A549 (cell line): ENCODE measurements at regions not wholly inside any gene's neighbourhood (a gene's known extent, or its start where the extent isn't known, plus 50 kb on each side); places are given as distances from the start of the nearest gene placed in this dataset.

ENCODE experiments used
- ATAC-seq, 2 experiments: fragments of 200-7000 bp in 1 of 2; fragments of >200 bp in 1 of 2; cut with Nextera tagmentation in 1 of 2; cut with Tn5 transposase in 1 of 2; 3 replicates each; pipeline versions ENCODE4 v1.8.0 to v1.9.1; 2018 to 2020; ENCODE audit warnings: mild to moderate bottlenecking in 1 of 2, moderate library complexity in 1 of 2
- CTCF ChIA-PET: fragments of 300-600 bp; sonication (Branson Sonifier 250); formaldehyde crosslinking; extraction: SDS; loops from one replicate; lab custom pipeline; 2021; ENCODE audit warnings: antibody characterized with exemption, inconsistent platforms; lab: Yijun Ruan, JAX
- POLR2A ChIA-PET: fragments of 350-600 bp; formaldehyde crosslinking; extraction: SDS; loops from one replicate; lab custom pipeline; 2021; ENCODE audit warnings: antibody characterized with exemption, inconsistent platforms; lab: Yijun Ruan, JAX
- DNase-seq, 2 experiments: peaks; one replicate each; pipeline versions ENCODE4 v3.0.0 to v3.0.0-alpha.2; 2011 to 2016; ENCODE audit warnings: low read depth in 1 of 2, low spot score in 1 of 2
- FAIRE-seq: peaks from 2 replicates; lab custom pipeline; 2011; peaks lifted over from hg19 to GRCh38; lab: Jason Lieb, UNC
- H3K27ac ChIP-seq, 2 experiments: fragments of >200 bp; sonication (Bioruptor Twin); formaldehyde crosslinking; 3 replicates each; pipeline ENCODE4 v1.5.1; 2016 to 2017
- H3K4me1 ChIP-seq: fragments of >200 bp; sonication (Bioruptor Twin); formaldehyde crosslinking; 3 replicates; pipeline ENCODE4 v1.6.1; 2016
- H3K4me2 ChIP-seq: fragments of >200 bp; sonication (Bioruptor Twin); formaldehyde crosslinking; 3 replicates; pipeline ENCODE4 v1.6.1; 2016
- H3K4me3 ChIP-seq: fragments of >200 bp; sonication (Bioruptor Twin); formaldehyde crosslinking; 3 replicates; pipeline ENCODE4 v1.5.1; 2016
- H3K9me3 ChIP-seq: fragments of >200 bp; sonication (Bioruptor Twin); formaldehyde crosslinking; 3 replicates; pipeline ENCODE4 v1.6.1; 2016
- CHD2 ChIP-seq: fragments of 150-350 bp; IDR thresholded peaks from 2 replicates; pipeline ENCODE4 v1.6.1; 2014; ENCODE audit warnings: low read length; ENCODE audit not compliant: partially characterized antibody
- CTCF ChIP-seq: fragments of >200 bp; sonication (Bioruptor Twin); formaldehyde crosslinking; IDR thresholded peaks from 3 replicates; pipeline ENCODE4 v1.5.1; 2016
- EHMT2 ChIP-seq: fragments of 200-600 bp; sonication (generic); IDR thresholded peaks from 2 replicates; pipeline ENCODE4 v1.6.1; 2016; ENCODE audit warnings: antibody characterized with exemption, low read depth, mild to moderate bottlenecking, moderate library complexity
- FOSB ChIP-seq: fragments of 250-450 bp; sonication (Bioruptor Pico); IDR thresholded peaks from 2 replicates; pipeline ENCODE4 v1.5.0; 2020; ENCODE audit warnings: mild to moderate bottlenecking, moderate library complexity
- FOSL2 ChIP-seq, 2 experiments: fragments of 450-650 bp in 1 of 2; fragments of >200 bp in 1 of 2; sonication (Bioruptor Twin) in 1 of 2; formaldehyde crosslinking; IDR thresholded peaks; 2 replicates each; pipeline versions ENCODE4 v1.5.0 to v1.6.1; 2016 to 2020; ENCODE audit warnings: mild to moderate bottlenecking in 1 of 2, moderate library complexity in 1 of 2
- FOXS1 ChIP-seq: fragments of 250-450 bp; sonication (Bioruptor Pico); IDR thresholded peaks from 2 replicates; pipeline ENCODE4 v1.5.0; 2020; ENCODE audit warnings: mild to moderate bottlenecking, moderate library complexity
- HDAC2 ChIP-seq: fragments of 200-600 bp; sonication (generic); IDR thresholded peaks from 2 replicates; pipeline ENCODE4 v1.6.1; 2016
- HEYL ChIP-seq: fragments of 250-450 bp; sonication (Bioruptor Pico); IDR thresholded peaks from 2 replicates; pipeline ENCODE4 v1.8.0; 2021; ENCODE audit warnings: mild to moderate bottlenecking, moderate library complexity
- HOXA7 ChIP-seq: fragments of 250-450 bp; sonication (Bioruptor Pico); IDR thresholded peaks from 2 replicates; pipeline ENCODE4 v1.5.0; 2020; ENCODE audit warnings: mild to moderate bottlenecking, moderate library complexity
- HOXB5 ChIP-seq: fragments of 250-450 bp; sonication (Bioruptor Pico); IDR thresholded peaks from 2 replicates; pipeline ENCODE4 v1.5.0; 2020; ENCODE audit warnings: mild to moderate bottlenecking, moderate library complexity
- JUNB ChIP-seq: fragments of >200 bp; sonication (Bioruptor Twin); formaldehyde crosslinking; IDR thresholded peaks from 2 replicates; pipeline ENCODE4 v1.6.1; 2016
- KDM5A ChIP-seq: fragments of 200-600 bp; sonication (generic); IDR thresholded peaks from 2 replicates; pipeline ENCODE4 v1.6.1; 2016; ENCODE audit warnings: antibody characterized with exemption, mild to moderate bottlenecking
- MAFK ChIP-seq: fragments of 450-650 bp; IDR thresholded peaks from 2 replicates; pipeline ENCODE4 v1.6.1; 2014; ENCODE audit not compliant: partially characterized antibody
- MAZ ChIP-seq: fragments of 150-350 bp; IDR thresholded peaks from 2 replicates; pipeline ENCODE4 v1.6.1; 2014; ENCODE audit warnings: antibody characterized with exemption, low read depth, low read length, borderline replicate concordance
- NFE2L2 ChIP-seq: fragments of 150-350 bp; conservative IDR thresholded peaks from 2 replicates; pipeline ENCODE4 v1.6.1; 2014; ENCODE audit warnings: low read length
- POLR2AphosphoS2 ChIP-seq: conservative IDR thresholded peaks from 2 replicates; pipeline ENCODE4 v1.6.1; 2012; ENCODE audit warnings: low read length, improper control_type of control experiment, inconsistent platforms
- RAD21 ChIP-seq, 2 experiments: fragments of >200 bp in 1 of 2; sonication (Bioruptor Twin) in 1 of 2; formaldehyde crosslinking in 1 of 2; IDR thresholded peaks in 1 of 2; conservative IDR thresholded peaks in 1 of 2; 2 replicates in 1 of 2; 3 replicates in 1 of 2; pipeline ENCODE4 v1.6.1; 2012 to 2018; ENCODE audit warnings: inconsistent platforms in 1 of 2
- SREBF2 ChIP-seq: fragments of 450-650 bp; IDR thresholded peaks from 2 replicates; pipeline ENCODE4 v1.6.1; 2014; ENCODE audit warnings: mild to moderate bottlenecking, moderate library complexity
- TFCP2L1 ChIP-seq: fragments of 250-450 bp; sonication (Bioruptor Pico); IDR thresholded peaks from 2 replicates; pipeline ENCODE4 v1.5.0; 2021; ENCODE audit warnings: mild to moderate bottlenecking
- TP53 ChIP-seq: fragments of 250-450 bp; sonication (Bioruptor Pico); IDR thresholded peaks from 2 replicates; pipeline ENCODE4 v1.5.0; 2021; ENCODE audit warnings: mild to moderate bottlenecking, moderate library complexity
- USF2 ChIP-seq: fragments of 450-650 bp; IDR thresholded peaks from 2 replicates; pipeline ENCODE4 v1.6.1; 2014; ENCODE audit warnings: antibody characterized with exemption
- ZNF302 ChIP-seq: fragments of 250-450 bp; sonication (Bioruptor Pico); IDR thresholded peaks from 2 replicates; pipeline ENCODE4 v1.9.0; 2021; ENCODE audit warnings: inconsistent platforms, mild to moderate bottlenecking, moderate library complexity
- ZSCAN20 ChIP-seq: fragments of 250-450 bp; sonication (Bioruptor Pico); IDR thresholded peaks from 2 replicates; pipeline ENCODE4 v1.8.0; 2022; ENCODE audit warnings: mild to moderate bottlenecking, moderate library complexity
- WGBS: methylation state at CpG from one replicate; pipeline ENCODE4 v1.1.6; 2017; ENCODE audit errors: missing lambda C conversion rate; 5-methylcytosine and 5-hydroxymethylcytosine counted together
- TF ChIP-seq, protein P1 (sequence below): IDR thresholded peaks from 2 replicates; pipeline ENCODE4 v1.6.1; 2012; ENCODE audit warnings: low read depth, borderline replicate concordance
- TF ChIP-seq, protein P2 (sequence below): fragments of 150-350 bp; IDR thresholded peaks from 2 replicates; pipeline ENCODE4 v1.6.1; 2014; ENCODE audit warnings: low read depth, mild to moderate bottlenecking, low read length

DNA sequence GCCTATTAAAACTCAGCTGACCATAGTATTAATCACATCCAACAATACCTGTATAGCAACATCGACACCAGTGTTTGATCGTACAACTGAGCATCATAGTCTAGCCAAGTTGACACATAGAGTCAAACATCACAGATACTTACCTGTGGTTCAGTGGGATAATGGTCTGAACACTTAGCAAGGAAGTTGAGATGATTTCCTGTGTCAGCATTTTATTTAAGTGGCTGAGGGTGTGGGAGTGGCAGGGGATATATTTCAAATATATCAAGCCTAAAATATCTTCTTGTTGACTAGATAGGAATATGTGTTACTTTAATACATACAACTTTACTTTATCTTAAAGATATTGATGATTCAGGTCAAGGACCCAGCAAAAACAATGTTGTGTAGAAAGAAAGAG is 1038.6 kb downstream of the TSN start:
- FAIRE-seq, result no peak
- 10% methylated on average over 2 of the region's 2 CpGs for WGBS
- ATAC-seq, result no peak

GRCh38 chr2:122795763-122796162 is 1040.3 kb downstream of the TSN start:
- no peaks in the 10 kb centered on the region for H3K4me1 ChIP-seq
- no peak for TF ChIP-seq RAD21 (conservative IDR thresholded peaks at IDR 0.05 in 1 of 2, IDR thresholded peaks at IDR 0.05 in 1 of 2)
- TF ChIP-seq HEYL (CRISPR knock-in tag), result no peak
- TF ChIP-seq ZSCAN20 (CRISPR knock-in tag), result no peak
- TF ChIP-seq CTCF, result no peak
- no peak for TF ChIP-seq NFE2L2
- no peak for TF ChIP-seq TP53 (CRISPR knock-in tag)
- no peak for TF ChIP-seq KDM5A
- TF ChIP-seq, protein P1, sequence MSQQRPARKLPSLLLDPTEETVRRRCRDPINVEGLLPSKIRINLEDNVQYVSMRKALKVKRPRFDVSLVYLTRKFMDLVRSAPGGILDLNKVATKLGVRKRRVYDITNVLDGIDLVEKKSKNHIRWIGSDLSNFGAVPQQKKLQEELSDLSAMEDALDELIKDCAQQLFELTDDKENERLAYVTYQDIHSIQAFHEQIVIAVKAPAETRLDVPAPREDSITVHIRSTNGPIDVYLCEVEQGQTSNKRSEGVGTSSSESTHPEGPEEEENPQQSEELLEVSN, result no peak
- TF ChIP-seq EHMT2, result no peak
- TF ChIP-seq FOSL2 (IDR thresholded peaks at IDR 0.05), result no peak
- TF ChIP-seq FOSL2 (CRISPR knock-in tag; IDR thresholded peaks at IDR 0.05), result no peak
- TF ChIP-seq SREBF2, result no peak
- TF ChIP-seq MAFK, result no peak
- no peak for TF ChIP-seq JUNB
- TF ChIP-seq, all 56 proteins: peak for 0
- no peak overlapping the region for H3K4me2 ChIP-seq
- ChIA-PET CTCF (no interaction called here), POLR2A (no interaction called here)
- ATAC-seq (no peak), DNase-seq (no peak), FAIRE-seq (no peak)
- no peak overlapping the region for H3K4me3 ChIP-seq
- 5% methylated on average over 5 of the region's 5 CpGs for WGBS
- no peak overlapping the region for H3K27ac ChIP-seq
- no peaks in the 10 kb centered on the region for H3K9me3 ChIP-seq

More for the DNA sequence above, 1038.6 kb downstream of the TSN start:
- POLR2A ChIA-PET, result no interaction called here
- no peak overlapping the region for H3K27ac ChIP-seq
- no peaks in the 10 kb centered on the region for H3K9me3 ChIP-seq
- no peak overlapping the region for H3K4me3 ChIP-seq
- no peak overlapping the region for H3K4me2 ChIP-seq
- CTCF ChIA-PET, result no interaction called here
- no peak for DNase-seq
- no peaks in the 10 kb centered on the region for H3K4me1 ChIP-seq
- peak; percentile 77 for TF ChIP-seq MAFK
- TF ChIP-seq, protein P1, result no peak
- TF ChIP-seq, all 56 proteins: peak for 1

- H3K4me2 ChIP-seq, result no peak overlapping the region
- H3K4me3 ChIP-seq, result no peak overlapping the region
- ATAC-seq (no peak), FAIRE-seq (no peak), DNase-seq (no peak)
- ChIA-PET CTCF (no interaction called here), POLR2A (no interaction called here)
- H3K27ac ChIP-seq, result no peak overlapping the region
- H3K9me3 ChIP-seq, result no peaks in the 10 kb centered on the region
- no peaks in the 10 kb centered on the region for H3K4me1 ChIP-seq
- TF ChIP-seq MAZ, result no peak
- no peak for TF ChIP-seq CHD2
- TF ChIP-seq HDAC2, result no peak
- TF ChIP-seq FOSB, result no peak
- no peak for TF ChIP-seq SREBF2
- TF ChIP-seq ZSCAN20 (CRISPR knock-in tag), result no peak
- TF ChIP-seq, protein P2, sequence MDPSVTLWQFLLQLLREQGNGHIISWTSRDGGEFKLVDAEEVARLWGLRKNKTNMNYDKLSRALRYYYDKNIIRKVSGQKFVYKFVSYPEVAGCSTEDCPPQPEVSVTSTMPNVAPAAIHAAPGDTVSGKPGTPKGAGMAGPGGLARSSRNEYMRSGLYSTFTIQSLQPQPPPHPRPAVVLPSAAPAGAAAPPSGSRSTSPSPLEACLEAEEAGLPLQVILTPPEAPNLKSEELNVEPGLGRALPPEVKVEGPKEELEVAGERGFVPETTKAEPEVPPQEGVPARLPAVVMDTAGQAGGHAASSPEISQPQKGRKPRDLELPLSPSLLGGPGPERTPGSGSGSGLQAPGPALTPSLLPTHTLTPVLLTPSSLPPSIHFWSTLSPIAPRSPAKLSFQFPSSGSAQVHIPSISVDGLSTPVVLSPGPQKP, result no peak
- TF ChIP-seq POLR2AphosphoS2, result no peak
- TF ChIP-seq HOXB5 (CRISPR knock-in tag), result no peak
- TF ChIP-seq, protein P1, result no peak
- no peak for TF ChIP-seq CTCF
- no peak for TF ChIP-seq USF2
- TF ChIP-seq HOXA7 (CRISPR knock-in tag), result no peak
- TF ChIP-seq ZNF302 (CRISPR knock-in tag), result no peak
- no peak for TF ChIP-seq HEYL (CRISPR knock-in tag)
- no peak for TF ChIP-seq TFCP2L1 (CRISPR knock-in tag)
- TF ChIP-seq FOXS1 (CRISPR knock-in tag), result no peak
Observed at GRCh38 chr2:122799391-122799790, 1043.9 kb downstream of the TSN start.
